K562 (cell line): ENCODE measurements at regions not wholly inside any gene's neighbourhood (a gene's known extent, or its start where the extent isn't known, plus 50 kb on each side); places are given as distances from the start of the nearest gene placed in this dataset.

Experiments
- ATAC-seq: fragments of 200-7000 bp; cut with Tn5 transposase; 3 replicates; pipeline ENCODE4 v1.9.1; 2020; ENCODE audit warnings: moderate library complexity
- BruUV-seq: library from RNA; stranded (reverse); fragments of 400-500 nt; replicated peaks from 2 replicates; lab custom pipeline; 2021; lab: Mats Ljungman, UMichigan
- CTCF ChIA-PET: fragments of 300-600 bp; formaldehyde crosslinking; extraction: SDS; loops from one replicate; lab custom pipeline; 2021; ENCODE audit warnings: low intra/inter-chr PET ratio; lab: Yijun Ruan, JAX
- POLR2A ChIA-PET: fragments of 300-600, 350-650 bp; sonication (Branson Sonifier 250); formaldehyde crosslinking; extraction: SDS; loops from one replicate; lab custom pipeline; 2021; ENCODE audit warnings: antibody characterized with exemption, inconsistent platforms; lab: Yijun Ruan, JAX
- DNase-seq, 4 experiments: peaks; one replicate each; pipeline versions ENCODE4 v3.0.0 to v3.0.0-alpha.2; 2011 to 2018; ENCODE audit warnings: low spot score in 3 of 4, mixed read lengths in 3 of 4; ENCODE audit errors: extremely low read depth in 1 of 4
- FAIRE-seq: peaks from 2 replicates; lab custom pipeline; 2011; peaks lifted over from hg19 to GRCh38; lab: Jason Lieb, UNC
- H2AFZ ChIP-seq: 2 replicates; pipeline ENCODE4 v1.6.0; 2011; ENCODE audit warnings: low read depth, low read length, control low read depth, inconsistent platforms
- H3K27ac ChIP-seq: fragments of 200-600 bp; 3 replicates; pipeline ENCODE4 v1.8.0; 2011; ENCODE audit warnings: low read depth, mild to moderate bottlenecking, control low read depth, inconsistent platforms, low read length, moderate library complexity, mixed read lengths; ENCODE audit errors: extremely low read depth
- H3K27me3 ChIP-seq, 2 experiments: fragments of 300-600 bp in 1 of 2; 2 replicates in 1 of 2; 3 replicates in 1 of 2; pipeline versions ENCODE4 v1.6.0 to v1.8.0; 2011; ENCODE audit warnings: inconsistent platforms in 2 of 2, low read length in 2 of 2, mild to moderate bottlenecking in 1 of 2, mixed read lengths in 1 of 2, moderate library complexity in 1 of 2; ENCODE audit not compliant: control insufficient read depth in 2 of 2, insufficient read depth in 2 of 2
- H3K36me3 ChIP-seq: fragments of 300-600 bp; 3 replicates; pipeline ENCODE4 v1.8.0; 2011; ENCODE audit warnings: mild to moderate bottlenecking, low read length, inconsistent platforms; ENCODE audit not compliant: control insufficient read depth, insufficient read depth
- H3K4me1 ChIP-seq, 2 experiments: fragments of 200-600 bp in 1 of 2; replicated peaks in 1 of 2; 2 replicates in 1 of 2; 3 replicates in 1 of 2; pipeline versions ENCODE4 v1.5.1 to v1.8.0; 2011; ENCODE audit warnings: inconsistent platforms in 2 of 2, low read length in 2 of 2, mild to moderate bottlenecking in 1 of 2, mixed read lengths in 1 of 2, moderate library complexity in 1 of 2; ENCODE audit not compliant: control insufficient read depth in 2 of 2, insufficient read depth in 2 of 2
- H3K4me2 ChIP-seq: 2 replicates; pipeline ENCODE4 v1.6.1; 2011; ENCODE audit warnings: low read length, control low read depth, inconsistent platforms, mixed read lengths; ENCODE audit not compliant: insufficient read depth
- H3K4me3 ChIP-seq: fragments of 200-600 bp; sonication (generic), shearing (Covaris generic); 2 replicates; pipeline ENCODE4 v1.5.1; 2016; ENCODE audit warnings: control low read depth, inconsistent platforms
- H3K79me2 ChIP-seq: fragments of 200-600 bp; 3 replicates; pipeline ENCODE4 v1.8.0; 2011; ENCODE audit warnings: low read length, inconsistent platforms; ENCODE audit not compliant: control insufficient read depth, insufficient read depth
- H3K9ac ChIP-seq, 2 experiments: 2 replicates each; pipeline versions ENCODE4 v1.6.0 to v1.6.1; 2011; ENCODE audit warnings: low read depth in 2 of 2, low read length in 2 of 2, control low read depth in 1 of 2, inconsistent platforms in 1 of 2, mild to moderate bottlenecking in 1 of 2, mixed read lengths in 1 of 2; ENCODE audit not compliant: insufficient read depth in 1 of 2
- H3K9me1 ChIP-seq: one replicate; pipeline ENCODE4 v1.6.0; 2011; ENCODE audit warnings: inconsistent platforms, mild to moderate bottlenecking, low read length, moderate library complexity; ENCODE audit not compliant: control insufficient read depth, insufficient read depth
- H3K9me3 ChIP-seq: replicated peaks from 2 replicates; pipeline ENCODE4 v1.5.1; 2011; ENCODE audit warnings: low read depth, low read length, inconsistent platforms; ENCODE audit not compliant: control insufficient read depth, insufficient read depth
- H4K20me1 ChIP-seq: replicated peaks from 2 replicates; pipeline ENCODE4 v1.6.1; 2011; ENCODE audit warnings: low read length, inconsistent platforms, mixed read lengths; ENCODE audit not compliant: control insufficient read depth, insufficient read depth
- CBX1 ChIP-seq: sonication (generic); IDR thresholded peaks from 2 replicates; pipeline ENCODE4 v1.6.1; 2016; ENCODE audit warnings: antibody characterized with exemption, low read depth, mild to moderate bottlenecking
- E2F8 ChIP-seq: fragments of 450-650 bp; IDR thresholded peaks from 2 replicates; pipeline ENCODE4 v1.7.1; 2018; ENCODE audit warnings: mild to moderate bottlenecking, low read depth; ENCODE audit not compliant: partially characterized antibody
- in situ Hi-C: fragments of 300-500 bp; cut with MboI; formaldehyde crosslinking; loops from 4 replicates; pipeline ENCODE4 v1.15.0; 2018; ENCODE audit warnings: inconsistent platforms, mixed read lengths
- intact Hi-C: fragments of 100-400 bp; cut with micrococcal nuclease; formaldehyde crosslinking; loops from 2 replicates; pipeline ENCODE4 v1.14.2; 2022
- TF ChIP-seq, protein P1 (sequence below): IDR thresholded peaks from 2 replicates; pipeline ENCODE4 v1.6.1; 2016; ENCODE audit warnings: missing genetic modification characterization, missing compliant biosample characterization

DNA sequence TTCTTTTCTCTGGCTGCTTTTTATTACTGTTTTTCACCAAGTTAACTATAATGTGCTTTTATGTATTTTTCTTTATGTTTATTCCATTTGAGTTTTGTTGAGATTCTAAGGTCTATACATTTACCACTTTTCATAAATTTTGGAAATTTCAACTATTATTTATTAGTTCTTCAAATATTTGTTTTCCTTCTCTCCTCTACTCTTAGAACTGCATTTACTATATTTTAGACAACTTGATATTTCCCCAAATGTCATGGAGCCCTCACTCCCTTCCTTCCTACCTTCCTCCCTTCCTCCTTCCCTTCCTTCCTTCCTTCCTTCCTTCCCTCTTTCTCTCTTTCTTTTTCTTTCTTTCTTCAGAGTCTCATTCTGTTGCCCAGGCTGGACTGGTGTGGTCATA lies 81.4 kb upstream of the TNIK start:
- Histone ChIP-seq H3K9ac (no peak overlapping the region), H3K9me1 (no peaks in the 10 kb centered on the region), H4K20me1 (no peaks in the 10 kb centered on the region), H2AFZ (peak overlapping the region; percentile 25; the same call in 1 of the 2 replicates), H3K79me2 (no peaks in the 10 kb centered on the region), H3K36me3 (no peaks in the 10 kb centered on the region), H3K4me2 (no peak overlapping the region), H3K27me3 (no peaks in the 10 kb centered on the region), H3K4me3 (no peak overlapping the region), H3K27ac (no peak overlapping the region), H3K4me1 (peaks cover 0 to 3% of the 10 kb centered on the region in 2 experiments; a peak in 1 of 5 replicates), H3K9me3 (no peaks in the 10 kb centered on the region)
- intact Hi-C loops (no loop called here), in situ Hi-C loops (no loop called here)
- POLR2A ChIA-PET = no interaction called here
- DNase-seq (no peak), ATAC-seq (no peak), FAIRE-seq (no peak)
- no peak for TF ChIP-seq E2F8
- TF ChIP-seq CBX1 = no peak
- TF ChIP-seq, protein P1, sequence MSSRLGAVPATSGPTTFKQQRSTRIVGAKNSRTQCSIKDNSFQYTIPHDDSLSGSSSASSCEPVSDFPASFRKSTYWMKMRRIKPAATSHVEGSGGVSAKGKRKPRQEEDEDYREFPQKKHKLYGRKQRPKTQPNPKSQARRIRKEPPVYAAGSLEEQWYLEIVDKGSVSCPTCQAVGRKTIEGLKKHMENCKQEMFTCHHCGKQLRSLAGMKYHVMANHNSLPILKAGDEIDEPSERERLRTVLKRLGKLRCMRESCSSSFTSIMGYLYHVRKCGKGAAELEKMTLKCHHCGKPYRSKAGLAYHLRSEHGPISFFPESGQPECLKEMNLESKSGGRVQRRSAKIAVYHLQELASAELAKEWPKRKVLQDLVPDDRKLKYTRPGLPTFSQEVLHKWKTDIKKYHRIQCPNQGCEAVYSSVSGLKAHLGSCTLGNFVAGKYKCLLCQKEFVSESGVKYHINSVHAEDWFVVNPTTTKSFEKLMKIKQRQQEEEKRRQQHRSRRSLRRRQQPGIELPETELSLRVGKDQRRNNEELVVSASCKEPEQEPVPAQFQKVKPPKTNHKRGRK (tag) = peak; percentile 91
- no TSS peak for BruUV-seq
- CTCF ChIA-PET = no interaction called here
